Effector CD4-positive, alpha-beta T cell (primary cell): ENCODE measurements at regions not wholly inside any gene's neighbourhood (a gene's known extent, or its start where the extent isn't known, plus 50 kb on each side); places are given as distances from the start of the nearest gene placed in this dataset.

ENCODE experiments used
- DNase-seq: peaks from one replicate; pipeline ENCODE4 v3.0.0-alpha.2; 2020

- DNase-seq, result no peak
Measured at GRCh38 chr10:124302951-124303505, 115.7 kb downstream of the OAT start.

GRCh38 chr10:124301736-124302135 is 117.0 kb downstream of the OAT start:
- no peak for DNase-seq

GRCh38 chr10:124300735-124301134 is 118.0 kb downstream of the OAT start:
- DNase-seq, result no peak

GRCh38 chr10:124300224-124300623 is 118.5 kb downstream of the OAT start:
- no peak for DNase-seq

GRCh38 chr10:124299696-124300095 is 119.0 kb downstream of the OAT start:
- DNase-seq, result no peak

- DNase-seq, result no peak
Measured at GRCh38 chr10:124298891-124299290, 119.8 kb downstream of the OAT start.

- DNase-seq, result no peak
Measured at GRCh38 chr10:124296813-124297788, 121.6 kb downstream of the OAT start.

- no peak for DNase-seq
Measured at GRCh38 chr10:124296121-124296812, 122.5 kb downstream of the OAT start.

- DNase-seq, result no peak
Measured at GRCh38 chr10:124294811-124295770, 123.6 kb downstream of the OAT start.

- DNase-seq, result no peak
Measured at GRCh38 chr10:124293616-124294449, 124.9 kb downstream of the OAT start.

GRCh38 chr10:124292911-124293615 is 125.7 kb downstream of the OAT start:
- DNase-seq, result no peak

GRCh38 chr10:124291001-124291701 is 127.6 kb downstream of the OAT start:
- DNase-seq, result no peak

- no peak for DNase-seq
Measured at GRCh38 chr10:124289851-124290795, 128.6 kb downstream of the OAT start.

- DNase-seq, result no peak
Measured at GRCh38 chr10:124288928-124289850, 129.5 kb downstream of the OAT start.

GRCh38 chr10:124288486-124288885 is 130.2 kb downstream of the OAT start:
- no peak for DNase-seq

GRCh38 chr10:124287791-124288190 is 130.9 kb downstream of the OAT start:
- no peak for DNase-seq

GRCh38 chr10:124287071-124287685 is 131.5 kb downstream of the OAT start:
- DNase-seq, result no peak
